Skeletal muscle satellite cell (primary cell): ENCODE measurements at regions not wholly inside any gene's neighbourhood (a gene's known extent, or its start where the extent isn't known, plus 50 kb on each side); places are given as distances from the start of the nearest gene placed in this dataset.
A peak's percentile ranks its signal among the peaks of the same experiment; 100 is the strongest.

Experiments
- H3K27me3 ChIP-seq: 2 replicates; pipeline ENCODE4 v1.7.0; 2013; ENCODE audit warnings: low read length; ENCODE audit not compliant: control insufficient read depth, insufficient read depth
- H3K36me3 ChIP-seq: 2 replicates; pipeline ENCODE4 v1.7.0; 2013; ENCODE audit warnings: mild to moderate bottlenecking, control low read depth, low read length; ENCODE audit not compliant: insufficient read depth
- H3K4me1 ChIP-seq: 2 replicates; pipeline ENCODE4 v1.7.0; 2013; ENCODE audit warnings: low read length; ENCODE audit not compliant: control insufficient read depth, insufficient read depth
- H3K4me2 ChIP-seq: 2 replicates; pipeline ENCODE4 v1.7.0; 2013; ENCODE audit warnings: mild to moderate bottlenecking, low read length
- H3K4me3 ChIP-seq: 2 replicates; pipeline ENCODE4 v1.7.0; 2013; ENCODE audit warnings: low read length
- H3K9ac ChIP-seq: 2 replicates; pipeline ENCODE4 v1.7.0; 2013; ENCODE audit warnings: mild to moderate bottlenecking, low read depth, low read length, moderate library complexity
- H3K9me3 ChIP-seq: replicated peaks from 2 replicates; pipeline ENCODE4 v1.7.0; 2013; ENCODE audit warnings: mild to moderate bottlenecking, control low read depth, low read length

DNA sequence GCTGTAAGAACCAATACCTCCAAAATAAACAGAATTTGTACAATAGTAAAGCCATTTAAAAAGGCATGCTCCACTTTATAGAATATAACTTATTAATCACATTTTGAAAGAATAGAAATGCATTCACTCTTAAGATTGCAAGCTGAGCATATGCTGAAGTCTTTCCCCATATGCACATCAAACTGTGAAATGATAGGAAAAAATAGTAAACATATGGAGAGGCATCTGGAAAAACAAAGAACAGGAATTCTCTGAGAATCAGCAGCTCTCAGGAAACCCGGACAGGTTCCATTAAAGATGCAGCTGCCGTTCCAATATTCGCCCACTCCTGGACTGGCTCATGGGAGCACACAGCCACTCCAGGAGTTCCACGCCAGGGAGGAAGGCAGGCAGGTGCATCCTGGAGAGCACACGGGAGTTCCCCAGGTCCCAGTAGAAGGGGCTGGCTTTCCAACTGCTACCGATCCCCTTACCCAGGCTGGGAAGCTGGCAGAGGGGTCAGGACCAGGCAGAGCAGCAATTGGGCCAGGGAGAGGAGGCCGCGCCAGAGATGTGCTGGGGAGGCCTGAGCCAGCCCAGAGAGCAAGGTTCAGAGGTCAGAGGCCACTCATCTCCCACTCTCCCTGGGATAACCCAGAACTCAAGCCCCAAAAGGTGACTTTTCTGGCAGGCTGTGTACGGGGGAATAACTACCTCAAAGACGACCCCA, 111.1 kb downstream of the DLL1 start:
- Histone ChIP-seq H3K27me3 (no peaks in the 10 kb centered on the region), H3K9me3 (peaks cover 3% of the 10 kb centered on the region), H3K4me3 (no peak overlapping the region), H3K36me3 (no peaks in the 10 kb centered on the region), H3K4me1 (peaks cover 30% of the 10 kb centered on the region), H3K9ac (no peak overlapping the region), H3K4me2 (no peak overlapping the region)

DNA sequence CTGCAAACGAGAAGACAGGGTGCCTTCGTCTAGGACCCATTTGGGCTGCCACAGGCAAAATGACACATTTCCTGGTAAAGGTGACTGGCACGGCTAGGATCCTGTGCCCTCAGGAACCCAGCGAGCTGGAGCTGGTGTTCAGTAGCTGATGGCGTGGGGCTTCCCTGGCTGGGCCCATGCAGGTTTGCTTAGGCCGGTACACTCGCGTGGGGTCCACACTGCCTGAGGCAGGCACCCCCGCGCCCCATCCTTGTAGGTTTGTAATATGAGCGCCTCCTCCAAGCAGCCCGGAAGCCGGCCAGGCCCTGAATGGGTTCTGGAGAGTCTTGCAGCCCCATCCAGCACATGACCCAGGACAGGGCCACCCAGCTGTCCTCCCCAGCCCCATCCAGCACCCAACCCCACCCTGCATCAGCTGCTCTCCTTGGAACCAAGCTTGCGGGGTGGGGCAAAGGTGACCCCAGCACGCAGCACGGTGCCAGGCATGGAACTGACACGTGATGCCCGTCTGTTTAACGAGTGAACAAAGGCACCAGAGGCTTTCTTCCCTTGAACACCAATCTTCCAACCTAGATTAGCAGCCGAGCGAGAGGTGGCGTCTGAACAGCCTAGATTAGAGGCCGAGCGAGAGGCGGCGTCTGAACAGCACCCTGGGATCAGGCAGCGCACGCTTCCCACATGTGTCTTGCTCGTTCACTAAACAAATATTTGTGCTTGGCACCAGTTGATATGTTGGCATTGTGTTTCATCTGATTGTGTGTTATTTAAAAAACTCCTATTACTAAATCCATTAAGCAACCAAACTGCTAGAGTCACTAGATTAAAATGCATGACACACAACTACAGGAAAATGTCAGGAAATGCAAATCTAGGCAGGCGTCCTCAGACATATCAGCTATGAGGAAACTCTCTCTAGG, 112.1 kb downstream of the DLL1 start:
- Histone ChIP-seq H3K4me1 (peaks cover 30% of the 10 kb centered on the region), H3K9ac (peak overlapping the region; percentile 5), H3K9me3 (peaks cover 3% of the 10 kb centered on the region), H3K27me3 (no peaks in the 10 kb centered on the region), H3K4me3 (peak overlapping the region; percentile 11), H3K36me3 (no peaks in the 10 kb centered on the region), H3K4me2 (peak overlapping the region; percentile 56)

DNA sequence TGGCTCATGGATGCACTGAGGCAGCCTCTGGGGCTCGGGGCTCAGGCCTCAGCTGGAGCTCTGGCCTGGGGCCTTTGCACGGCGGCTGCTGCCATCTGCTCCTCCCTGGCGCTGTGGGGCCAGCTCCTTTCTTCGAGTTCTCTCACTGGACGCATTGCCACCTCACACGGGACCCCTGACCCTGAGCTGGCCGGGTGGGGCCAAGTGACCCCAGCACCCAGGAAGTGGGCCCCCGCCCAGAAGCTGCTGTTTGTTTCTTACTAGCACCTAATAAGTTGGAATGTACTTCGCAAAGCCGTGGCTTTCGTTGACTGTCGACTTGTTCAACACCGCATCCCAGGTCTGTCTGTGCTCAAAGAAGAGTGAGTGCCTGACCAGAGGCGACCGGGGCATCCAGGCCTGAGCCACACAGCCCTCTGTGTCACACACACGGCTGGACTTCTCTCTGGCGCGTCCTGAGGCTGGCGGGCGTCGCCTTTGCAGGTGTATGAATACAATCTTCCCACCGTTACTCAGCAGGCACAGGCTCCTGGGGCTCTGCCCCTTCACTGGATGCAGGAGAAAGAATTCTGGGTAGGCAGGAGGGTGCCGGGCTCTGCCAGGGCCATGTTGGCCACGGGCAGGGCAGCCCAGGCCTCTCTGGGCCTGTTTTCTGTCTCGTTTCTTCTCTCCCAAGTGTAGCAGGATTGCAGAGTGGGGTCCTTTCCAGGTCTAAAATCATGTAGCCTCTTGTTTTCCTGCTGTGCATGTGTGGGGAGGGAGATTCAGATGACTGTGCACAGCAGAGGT, 112.9 kb downstream of the DLL1 start:
- Histone ChIP-seq H3K9ac (no peak overlapping the region), H3K4me2 (peak overlapping the region; percentile 56)

DNA sequence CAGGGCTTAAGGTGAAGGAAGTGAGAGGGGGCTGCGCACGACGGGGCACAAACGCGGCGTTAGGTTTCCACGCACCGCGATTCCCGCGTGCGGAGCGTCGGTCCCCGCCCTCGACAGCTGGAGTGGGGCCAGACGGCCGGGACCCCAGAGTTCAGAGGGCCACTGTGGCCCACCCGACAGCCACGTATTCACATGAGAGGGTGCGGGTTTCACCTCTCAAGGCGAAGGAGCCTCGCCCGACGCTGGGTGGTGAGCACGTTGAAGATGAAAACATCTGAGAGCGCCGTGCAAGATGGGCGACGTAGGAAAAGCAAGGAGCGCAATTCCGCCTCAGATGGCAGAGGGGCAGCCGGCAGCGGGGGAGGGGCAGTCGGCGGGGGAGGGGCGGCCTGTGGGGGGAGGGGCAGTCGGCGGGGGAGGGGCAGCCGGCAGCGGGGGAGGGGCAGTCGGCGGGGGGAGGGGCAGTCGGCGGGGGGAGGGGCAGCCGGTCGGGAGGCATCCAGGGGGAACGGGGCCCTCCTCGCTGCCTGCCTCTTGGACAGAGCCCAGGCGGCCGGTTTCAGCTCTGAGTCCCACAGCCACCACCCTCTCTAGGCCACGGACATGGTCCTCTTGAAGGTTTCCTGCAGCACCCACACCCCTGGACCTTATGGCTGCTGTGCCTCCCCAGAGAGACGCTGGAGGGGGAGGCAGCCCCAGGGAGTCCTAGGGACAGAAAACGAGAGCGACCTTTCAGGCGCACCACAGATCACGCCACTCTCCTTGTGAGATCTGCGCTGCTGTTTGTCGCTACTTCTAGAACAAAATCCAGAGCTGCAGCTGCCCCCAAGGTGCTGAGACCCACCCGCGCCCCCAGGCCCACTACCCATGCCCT, 113.7 kb downstream of the DLL1 start:
- Histone ChIP-seq H3K9ac (peak overlapping the region; percentile 69), H3K4me1 (peaks cover 30% of the 10 kb centered on the region), H3K4me2 (peak overlapping the region; percentile 88), H3K36me3 (no peaks in the 10 kb centered on the region), H3K4me3 (peak overlapping the region; percentile 67), H3K27me3 (no peaks in the 10 kb centered on the region), H3K9me3 (no peaks in the 10 kb centered on the region)

More for the DNA sequence above, 112.9 kb downstream of the DLL1 start:
- Histone ChIP-seq H3K36me3 (no peaks in the 10 kb centered on the region), H3K9me3 (no peaks in the 10 kb centered on the region), H3K27me3 (no peaks in the 10 kb centered on the region), H3K4me3 (no peak overlapping the region), H3K4me1 (peaks cover 30% of the 10 kb centered on the region)

DNA sequence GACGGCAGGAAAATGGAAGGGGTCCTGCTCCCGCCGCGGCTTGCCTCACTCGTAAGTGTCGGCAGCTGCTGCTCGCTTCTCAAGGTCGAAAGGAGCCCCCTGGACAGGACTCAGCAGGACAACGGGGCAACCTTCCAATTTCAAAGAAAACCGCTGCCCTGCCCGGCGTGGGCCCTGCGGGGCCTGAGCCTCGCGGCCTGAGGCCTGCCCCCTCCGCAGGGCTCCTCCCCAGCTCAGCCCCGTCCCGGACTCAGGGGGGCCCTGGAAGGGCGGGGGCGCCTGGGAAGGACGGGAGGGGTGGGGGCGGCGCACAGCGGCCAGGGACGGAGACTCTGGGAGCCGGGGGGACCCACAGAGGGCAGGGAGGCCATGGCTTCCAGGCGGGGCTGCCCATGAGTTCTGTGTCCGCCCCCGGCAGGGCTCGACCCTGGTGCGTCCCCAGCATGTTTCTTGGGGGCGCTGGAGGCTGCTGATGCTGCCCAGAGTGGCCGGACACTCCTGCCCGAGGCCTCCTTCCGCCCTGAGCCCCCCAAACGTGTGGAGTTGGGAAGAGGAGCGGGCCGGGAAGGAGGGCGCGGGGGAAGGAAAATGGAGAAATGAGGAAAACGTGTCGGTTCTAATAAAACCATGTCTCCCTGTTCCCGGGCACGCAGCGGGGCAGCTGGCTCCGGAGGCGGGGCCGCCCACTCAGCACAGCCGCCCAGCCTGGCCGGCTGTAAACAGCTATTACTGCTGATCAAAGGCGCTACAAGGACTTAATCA, 114.6 kb downstream of the DLL1 start:
- peak overlapping the region; percentile 69 for H3K9ac ChIP-seq
- no peaks in the 10 kb centered on the region for H3K27me3 ChIP-seq
- no peaks in the 10 kb centered on the region for H3K9me3 ChIP-seq
- H3K4me3 ChIP-seq: peak overlapping the region; percentile 67
- peak overlapping the region; percentile 88 for H3K4me2 ChIP-seq
- no peaks in the 10 kb centered on the region for H3K36me3 ChIP-seq
- peaks cover 30% of the 10 kb centered on the region for H3K4me1 ChIP-seq

DNA sequence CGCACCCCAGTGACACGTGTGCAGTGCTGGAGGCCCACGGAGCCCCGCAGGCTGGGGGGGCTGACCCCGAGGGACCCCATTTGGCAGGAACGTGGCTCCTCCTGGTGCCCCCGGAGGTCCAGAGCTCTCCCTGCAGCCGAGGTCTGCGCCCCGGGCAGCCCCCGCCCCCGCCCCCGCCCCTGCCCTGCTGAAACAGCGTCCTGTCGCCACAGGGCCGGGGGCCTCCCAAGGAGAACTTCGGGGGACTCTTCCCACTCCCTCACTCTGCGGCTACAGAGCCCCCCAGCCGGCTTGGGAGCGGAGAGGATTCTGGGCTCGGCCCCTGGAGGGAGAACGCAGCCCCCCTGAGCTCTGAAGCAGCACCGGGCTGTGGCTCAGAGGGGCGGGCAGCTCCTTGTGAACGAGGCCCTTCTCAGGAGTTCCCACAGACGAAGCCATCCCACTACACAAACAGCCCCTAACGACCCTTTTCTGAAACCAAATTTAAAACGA, 115.2 kb downstream of the DLL1 start:
- Histone ChIP-seq H3K4me1 (peaks cover 30% of the 10 kb centered on the region), H3K9me3 (no peaks in the 10 kb centered on the region), H3K27me3 (no peaks in the 10 kb centered on the region), H3K4me3 (no peak overlapping the region), H3K4me2 (peak overlapping the region; percentile 88), H3K9ac (peak overlapping the region; percentile 69), H3K36me3 (no peaks in the 10 kb centered on the region)

DNA sequence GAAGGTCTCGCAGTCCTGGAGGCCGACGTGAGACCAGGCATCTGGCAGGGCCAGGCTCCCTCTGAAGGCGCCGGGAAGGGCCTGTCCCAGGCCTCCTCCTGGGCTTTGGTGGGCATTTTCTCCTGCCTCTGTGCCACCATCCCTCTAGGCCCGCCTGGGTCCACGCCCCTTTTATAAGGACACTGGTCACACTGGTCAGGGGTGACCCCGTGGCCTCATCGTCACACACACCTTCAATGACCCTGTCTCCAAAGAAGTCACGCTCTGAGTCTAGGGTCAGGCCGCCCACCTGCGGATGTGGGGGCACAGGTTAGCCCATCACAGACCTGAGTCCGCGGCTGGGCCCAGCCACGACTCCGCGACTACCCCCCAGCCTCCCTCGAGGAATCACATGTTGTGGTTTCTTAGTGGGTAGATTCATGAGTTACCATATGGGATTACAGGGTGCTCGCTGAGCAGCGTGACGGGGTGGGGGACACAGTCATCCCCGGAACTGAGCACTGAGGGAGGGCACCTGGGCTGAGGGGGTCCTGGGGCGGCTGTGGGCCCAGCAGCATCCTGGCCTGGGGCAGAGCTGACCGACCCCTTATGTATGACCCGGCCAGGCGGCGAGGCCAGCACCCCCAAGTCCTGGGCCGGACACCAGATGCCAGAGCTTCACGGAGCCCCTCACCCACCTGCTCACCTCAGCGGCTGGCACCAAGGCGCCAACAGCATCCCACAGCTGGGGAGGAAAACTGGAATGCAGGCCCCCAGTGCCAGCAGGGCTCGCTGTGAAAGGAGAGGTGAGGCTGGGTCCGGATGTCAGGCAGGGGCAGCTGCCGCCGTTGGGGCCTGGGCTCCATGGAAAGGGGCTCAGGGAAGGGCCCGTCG, 115.9 kb downstream of the DLL1 start:
- no peak overlapping the region for H3K4me3 ChIP-seq

DNA sequence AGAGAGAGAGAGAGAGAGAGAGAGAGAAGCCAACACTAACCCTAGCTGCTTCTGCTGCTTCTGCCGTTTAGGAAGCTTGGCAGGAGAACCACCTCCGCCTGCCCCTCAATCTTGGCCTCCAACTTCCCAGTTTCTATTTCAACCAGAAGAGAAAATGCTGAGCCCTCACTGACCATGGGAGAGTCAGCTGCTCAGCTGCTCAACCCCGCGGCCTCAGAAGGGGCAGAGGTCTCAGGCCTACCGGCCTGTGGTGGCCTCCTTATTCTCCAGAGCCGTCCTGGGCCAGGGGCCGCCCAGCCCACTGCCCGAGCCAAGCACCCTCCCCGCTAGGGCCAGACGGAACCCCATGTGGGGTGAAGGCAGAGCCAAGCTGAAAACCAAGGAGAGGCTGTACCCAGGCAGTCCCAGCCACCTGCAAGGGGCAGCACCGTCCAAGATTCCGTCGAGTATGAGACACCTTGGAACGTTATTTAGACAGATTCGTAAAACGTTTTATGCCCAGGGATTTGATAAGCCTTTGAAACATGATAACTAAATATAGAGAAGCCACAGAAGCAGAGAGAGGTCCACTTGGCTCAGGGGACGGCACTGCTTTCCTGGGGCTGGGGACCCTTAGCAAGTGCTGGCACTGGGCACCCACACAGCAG, 116.6 kb downstream of the DLL1 start:
- Histone ChIP-seq H3K27me3 (no peaks in the 10 kb centered on the region), H3K9me3 (no peaks in the 10 kb centered on the region)

More for the DNA sequence above, 115.9 kb downstream of the DLL1 start:
- Histone ChIP-seq H3K27me3 (no peaks in the 10 kb centered on the region), H3K4me2 (no peak overlapping the region), H3K9me3 (no peaks in the 10 kb centered on the region), H3K36me3 (no peaks in the 10 kb centered on the region), H3K4me1 (peaks cover 30% of the 10 kb centered on the region), H3K9ac (no peak overlapping the region)

DNA sequence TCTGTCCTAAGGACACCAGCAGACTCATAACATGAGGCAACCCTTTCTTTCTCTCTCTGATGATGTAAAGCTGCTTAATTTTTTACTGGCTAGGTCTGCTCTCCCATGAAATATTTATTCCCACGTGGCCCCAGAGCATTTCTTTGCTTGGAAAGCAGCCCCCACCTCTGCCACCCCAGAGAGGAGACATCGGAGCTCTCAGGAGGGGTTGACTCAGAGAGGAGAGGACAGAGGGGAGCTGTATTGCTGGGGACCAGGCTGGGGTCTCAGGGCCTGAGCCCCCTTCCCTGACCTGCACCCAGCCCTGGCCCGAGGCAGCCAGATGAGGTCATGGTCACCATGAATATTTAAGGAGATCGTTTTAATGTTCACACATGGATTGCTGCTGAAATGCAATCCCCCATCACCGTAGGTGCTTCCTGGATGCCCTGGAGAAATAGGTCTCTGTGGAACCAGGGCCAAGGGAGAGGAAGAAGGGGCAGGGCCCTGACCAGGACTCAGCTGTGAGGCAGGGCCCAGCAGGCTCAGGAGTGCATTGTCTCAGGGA, 117.5 kb downstream of the DLL1 start:
- Histone ChIP-seq H3K27me3 (no peaks in the 10 kb centered on the region), H3K36me3 (no peaks in the 10 kb centered on the region), H3K4me2 (no peak overlapping the region), H3K4me3 (no peak overlapping the region), H3K9me3 (no peaks in the 10 kb centered on the region), H3K4me1 (peaks cover 19% of the 10 kb centered on the region), H3K9ac (no peak overlapping the region)

More for the DNA sequence above, 116.6 kb downstream of the DLL1 start:
- Histone ChIP-seq H3K4me1 (peaks cover 26% of the 10 kb centered on the region), H3K4me2 (no peak overlapping the region), H3K4me3 (no peak overlapping the region), H3K36me3 (no peaks in the 10 kb centered on the region), H3K9ac (no peak overlapping the region)
